ENCODE measurements at regions not wholly inside any gene's neighbourhood (a gene's known extent, or its start where the extent isn't known, plus 50 kb on each side); places are given as distances from the start of the nearest gene placed in this dataset.

GRCh38 chr4:23006756-23007155 is 314.0 kb downstream of the GBA3 start:
- H3K4me3 ChIP-seq (ENCODE audit: low read depth, low read length), result no peak overlapping the region
- no peak for TF ChIP-seq CTCF (IDR thresholded peaks at IDR 0.05; ENCODE audit: low read depth, low read length)

- no peak overlapping the region for H3K4me3 ChIP-seq (ENCODE audit: low read depth, low read length)
- no peak for TF ChIP-seq CTCF (IDR thresholded peaks at IDR 0.05; ENCODE audit: low read depth, low read length)
These were observed 313.0 kb downstream of the GBA3 start for GRCh38 chr4:23005691-23006090.

GRCh38 chr4:23001478-23001877 is 308.7 kb downstream of the GBA3 start:
- H3K4me3 ChIP-seq (ENCODE audit: low read depth, low read length), result no peak overlapping the region
- no peak for TF ChIP-seq CTCF (IDR thresholded peaks at IDR 0.05; ENCODE audit: low read depth, low read length)

- no peak overlapping the region for H3K4me3 ChIP-seq (ENCODE audit: low read depth, low read length)
- no peak for TF ChIP-seq CTCF (IDR thresholded peaks at IDR 0.05; ENCODE audit: low read depth, low read length)
These were observed 306.7 kb downstream of the GBA3 start for GRCh38 chr4:22999419-22999818.

- no peak overlapping the region for H3K4me3 ChIP-seq (ENCODE audit: low read depth, low read length)
- no peak for TF ChIP-seq CTCF (IDR thresholded peaks at IDR 0.05; ENCODE audit: low read depth, low read length)
These were observed 304.9 kb downstream of the GBA3 start for GRCh38 chr4:22997358-22998224.

GRCh38 chr4:22991576-22991975 is 298.8 kb downstream of the GBA3 start:
- H3K4me3 ChIP-seq (ENCODE audit: low read depth, low read length), result no peak overlapping the region
- TF ChIP-seq CTCF (IDR thresholded peaks at IDR 0.05; ENCODE audit: low read depth, low read length), result no peak

- no peak for TF ChIP-seq CTCF (IDR thresholded peaks at IDR 0.05; ENCODE audit: low read depth, low read length)
- H3K4me3 ChIP-seq (ENCODE audit: low read depth, low read length), result no peak overlapping the region
These were observed 295.8 kb downstream of the GBA3 start for GRCh38 chr4:22988526-22988925.
